Ovary (tissue), 7 donors: ENCODE measurements at regions not wholly inside any gene's neighbourhood (a gene's known extent, or its start where the extent isn't known, plus 50 kb on each side); places are given as distances from the start of the nearest gene placed in this dataset.

Experiments used
- DNase-seq, 5 donors: peaks; one replicate each; pipeline ENCODE4 v3.0.0-alpha.2; 2019 to 2020
- H3K27ac ChIP-seq, 2 donors: fragments of 200-600 bp; one replicate each; pipeline versions ENCODE4 v1.5.1 to v1.8.0; 2019 to 2022
- H3K27me3 ChIP-seq: fragments of 200-600 bp; one replicate; pipeline ENCODE4 v1.8.0; 2022
- H3K36me3 ChIP-seq: fragments of 200-600 bp; sonication (generic); one replicate; pipeline ENCODE4 v1.5.1; 2019
- H3K4me1 ChIP-seq: one replicate; pipeline ENCODE4 v1.8.1; 2013; ENCODE audit warnings: mild to moderate bottlenecking, moderate library complexity; ENCODE audit not compliant: insufficient read depth
- H3K4me3 ChIP-seq: fragments of 200-600 bp; sonication (generic); one replicate; pipeline ENCODE4 v1.5.1; 2017
- H3K9me3 ChIP-seq, 2 donors: fragments of 200-600 bp in 1 of 2; sonication (generic) in 1 of 2; one replicate each; pipeline versions ENCODE4 v1.5.1 to v1.8.1; 2013 to 2019; ENCODE audit warnings: mild to moderate bottlenecking in 1 of 2, moderate library complexity in 1 of 2
- CTCF ChIP-seq, 3 donors: fragments of 450-650 bp in 2 of 3; fragments of 200-600 bp in 1 of 3; IDR thresholded peaks; one replicate each; pipeline versions ENCODE4 v1.5.1 to v1.8.0; 2016 to 2022; ENCODE audit warnings: antibody characterized with exemption in 3 of 3, mild to moderate bottlenecking in 1 of 3
- EP300 ChIP-seq: sonication (generic); formaldehyde crosslinking; IDR thresholded peaks from one replicate; pipeline ENCODE4 v1.6.1; 2017; ENCODE audit warnings: antibody characterized with exemption
- POLR2A ChIP-seq: fragments of 450-650 bp; IDR thresholded peaks from one replicate; pipeline ENCODE4 v1.6.1; 2017; ENCODE audit warnings: antibody characterized with exemption, mild to moderate bottlenecking, moderate library complexity
- WGBS, 3 donors: extraction: QIAGEN DNeasy Blood & Tissue Kit in 1 of 3; methylation state at CpG; one replicate each; pipeline versions ENCODE4 v1.1.5 to v1.1.7; 2013 to 2017; 5-methylcytosine and 5-hydroxymethylcytosine counted together
- intact Hi-C, 4 donors: fragments of 100-400 bp; cut with DNase I; formaldehyde crosslinking; loops; one replicate each; pipeline versions ENCODE4 v1.11.0 to v1.15.1; 2022 to 2023
- donor health status: DM: no; HTN: no; CAD: no; lungs with moderate emphysema.
- donor health status: DM: no; HTN: no; CAD: no.
- donor health status: Bipolar disorder and iron deficiency.
- donor health status: DM: no; HTN: no; CAD: no.
- donor health status: DM: yes; HTN: yes; CAD: no.

- 57 to 65% (median 63%) methylated on average over 4 of the region's 4 CpGs for WGBS, 3 donors
- no peak for DNase-seq
- Histone ChIP-seq H3K36me3 (no peaks in the 10 kb centered on the region), H3K27me3 (no peaks in the 10 kb centered on the region), H3K4me1 (peaks cover 2% of the 10 kb centered on the region), H3K9me3 (no peaks in the 10 kb centered on the region), H3K4me3 (no peak overlapping the region), H3K27ac (no peak overlapping the region)
- no peak for TF ChIP-seq POLR2A
- intact Hi-C loops: no loop called here
These were observed 390.4 kb upstream of the KIF2A start for GRCh38 chr5:61915646-61916045.

- intact Hi-C loops: no loop called here
- H3K27ac ChIP-seq: no peak overlapping the region
- no peak overlapping the region for H3K4me3 ChIP-seq
- no peak for TF ChIP-seq CTCF (IDR thresholded peaks at IDR 0.05)
- no peak for TF ChIP-seq EP300
- no peak for TF ChIP-seq POLR2A
- H3K36me3 ChIP-seq: no peaks in the 10 kb centered on the region
- H3K9me3 ChIP-seq: no peaks in the 10 kb centered on the region
- no peak for DNase-seq
- WGBS, 3 donors: 89 to 93% (median 91%) methylated on average over 4 of the region's 4 CpGs
- H3K27me3 ChIP-seq: no peaks in the 10 kb centered on the region
- peaks cover 2% of the 10 kb centered on the region for H3K4me1 ChIP-seq
These were observed 389.1 kb upstream of the KIF2A start for GRCh38 chr5:61916621-61917620.

GRCh38 chr5:61918611-61919010, 387.4 kb upstream of the KIF2A start:
- no peaks in the 10 kb centered on the region for H3K36me3 ChIP-seq
- intact Hi-C loops: no loop called here
- H3K4me3 ChIP-seq: no peak overlapping the region
- WGBS, 3 donors: 52 to 58% (median 57%) methylated on average over 2 of the region's 2 CpGs
- H3K4me1 ChIP-seq: peaks cover 2% of the 10 kb centered on the region
- no peaks in the 10 kb centered on the region for H3K27me3 ChIP-seq
- no peak for DNase-seq
- H3K27ac ChIP-seq: no peak overlapping the region
- H3K9me3 ChIP-seq: no peaks in the 10 kb centered on the region
- TF ChIP-seq EP300 (no peak), CTCF (IDR thresholded peaks at IDR 0.05) (no peak), POLR2A (no peak)

- WGBS, 3 donors: 35 to 70% (median 37%) methylated on average over 6 of the region's 6 CpGs
- Histone ChIP-seq H3K27ac (no peak overlapping the region), H3K36me3 (no peaks in the 10 kb centered on the region), H3K4me1 (peaks cover 2% of the 10 kb centered on the region), H3K27me3 (no peaks in the 10 kb centered on the region), H3K4me3 (no peak overlapping the region), H3K9me3 (no peaks in the 10 kb centered on the region)
- TF ChIP-seq EP300 (no peak), POLR2A (no peak), CTCF (IDR thresholded peaks at IDR 0.05) (no peak)
- intact Hi-C loops: no loop called here
- DNase-seq: no peak
These were observed 386.1 kb upstream of the KIF2A start for GRCh38 chr5:61919920-61920319.

- H3K9me3 ChIP-seq: no peaks in the 10 kb centered on the region
- TF ChIP-seq POLR2A (no peak), EP300 (no peak), CTCF (IDR thresholded peaks at IDR 0.05) (no peak)
- no peaks in the 10 kb centered on the region for H3K27me3 ChIP-seq
- H3K27ac ChIP-seq: no peak overlapping the region
- DNase-seq: no peak
- H3K4me1 ChIP-seq: peaks cover 2% of the 10 kb centered on the region
- intact Hi-C loops: no loop called here
- 84 to 90% (median 86%) methylated on average over 1 of the region's 1 CpG for WGBS, 3 donors
- H3K4me3 ChIP-seq: no peak overlapping the region
- no peaks in the 10 kb centered on the region for H3K36me3 ChIP-seq
These were observed 381.8 kb upstream of the KIF2A start for GRCh38 chr5:61924251-61924650.
